AG04450 (cell line): ENCODE measurements at regions not wholly inside any gene's neighbourhood (a gene's known extent, or its start where the extent isn't known, plus 50 kb on each side); places are given as distances from the start of the nearest gene placed in this dataset.

Experiments
- CTCF ChIA-PET: fragments of 300-600, 350-600 bp; formaldehyde crosslinking; extraction: SDS; loops from one replicate; lab custom pipeline; 2022; ENCODE audit warnings: antibody characterized with exemption, inconsistent platforms; lab: Charles Lee
- POLR2A ChIA-PET: fragments of 350-600 bp; formaldehyde crosslinking; extraction: SDS; loops from one replicate; lab custom pipeline; 2021; ENCODE audit warnings: antibody characterized with exemption, inconsistent platforms; lab: Yijun Ruan, JAX
- DNase-seq: peaks from one replicate; pipeline ENCODE4 v3.0.0-alpha.2; 2011; ENCODE audit warnings: low read depth, low spot score
- H3K27ac ChIP-seq: one replicate; pipeline ENCODE4 v1.5.1; 2012; ENCODE audit warnings: low read depth, low read length, control low read depth
- H3K27me3 ChIP-seq: one replicate; pipeline ENCODE4 v1.6.0; 2012; ENCODE audit warnings: low read length; ENCODE audit not compliant: control insufficient read depth, insufficient read depth
- H3K4me3 ChIP-seq: 2 replicates; pipeline ENCODE4 v1.5.1; 2011; ENCODE audit warnings: mild to moderate bottlenecking, low read depth, low read length, control low read depth
- H3K9me3 ChIP-seq: 2 replicates; pipeline ENCODE4 v1.5.1; 2012; ENCODE audit warnings: low read length; ENCODE audit not compliant: control insufficient read depth, insufficient read depth
- TF ChIP-seq, protein P1 (sequence below): IDR thresholded peaks from 2 replicates; pipeline ENCODE4 v1.5.1; 2011; ENCODE audit warnings: low read depth, low read length, control low read depth, inconsistent platforms

DNA sequence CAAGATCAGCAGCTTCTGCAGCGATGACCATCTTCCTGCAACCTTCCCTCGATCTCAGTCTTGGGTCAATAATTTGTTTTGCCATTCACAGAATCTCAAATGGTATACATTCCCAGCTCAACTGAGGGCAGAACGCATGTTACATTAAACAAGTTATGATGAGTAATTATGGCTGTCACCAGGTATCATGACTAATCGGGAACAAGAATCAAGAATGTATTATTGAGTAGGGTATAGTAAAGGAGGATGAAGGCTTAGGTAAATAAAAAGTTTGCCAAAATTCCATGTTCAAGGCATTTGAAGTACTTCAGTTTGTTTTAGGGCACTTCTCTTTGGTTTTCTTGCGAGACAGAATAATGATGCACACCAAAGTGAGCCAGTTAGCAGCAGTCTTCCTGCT, 194.1 kb downstream of the SH2D1A start:
- no peaks in the 10 kb centered on the region for H3K9me3 ChIP-seq
- no peak overlapping the region for H3K4me3 ChIP-seq
- H3K27me3 ChIP-seq = no peaks in the 10 kb centered on the region
- no peak for DNase-seq
- ChIA-PET POLR2A (no interaction called here), CTCF (no interaction called here)
- H3K27ac ChIP-seq = no peak overlapping the region
- TF ChIP-seq, protein P1, sequence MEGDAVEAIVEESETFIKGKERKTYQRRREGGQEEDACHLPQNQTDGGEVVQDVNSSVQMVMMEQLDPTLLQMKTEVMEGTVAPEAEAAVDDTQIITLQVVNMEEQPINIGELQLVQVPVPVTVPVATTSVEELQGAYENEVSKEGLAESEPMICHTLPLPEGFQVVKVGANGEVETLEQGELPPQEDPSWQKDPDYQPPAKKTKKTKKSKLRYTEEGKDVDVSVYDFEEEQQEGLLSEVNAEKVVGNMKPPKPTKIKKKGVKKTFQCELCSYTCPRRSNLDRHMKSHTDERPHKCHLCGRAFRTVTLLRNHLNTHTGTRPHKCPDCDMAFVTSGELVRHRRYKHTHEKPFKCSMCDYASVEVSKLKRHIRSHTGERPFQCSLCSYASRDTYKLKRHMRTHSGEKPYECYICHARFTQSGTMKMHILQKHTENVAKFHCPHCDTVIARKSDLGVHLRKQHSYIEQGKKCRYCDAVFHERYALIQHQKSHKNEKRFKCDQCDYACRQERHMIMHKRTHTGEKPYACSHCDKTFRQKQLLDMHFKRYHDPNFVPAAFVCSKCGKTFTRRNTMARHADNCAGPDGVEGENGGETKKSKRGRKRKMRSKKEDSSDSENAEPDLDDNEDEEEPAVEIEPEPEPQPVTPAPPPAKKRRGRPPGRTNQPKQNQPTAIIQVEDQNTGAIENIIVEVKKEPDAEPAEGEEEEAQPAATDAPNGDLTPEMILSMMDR = no peak

DNA sequence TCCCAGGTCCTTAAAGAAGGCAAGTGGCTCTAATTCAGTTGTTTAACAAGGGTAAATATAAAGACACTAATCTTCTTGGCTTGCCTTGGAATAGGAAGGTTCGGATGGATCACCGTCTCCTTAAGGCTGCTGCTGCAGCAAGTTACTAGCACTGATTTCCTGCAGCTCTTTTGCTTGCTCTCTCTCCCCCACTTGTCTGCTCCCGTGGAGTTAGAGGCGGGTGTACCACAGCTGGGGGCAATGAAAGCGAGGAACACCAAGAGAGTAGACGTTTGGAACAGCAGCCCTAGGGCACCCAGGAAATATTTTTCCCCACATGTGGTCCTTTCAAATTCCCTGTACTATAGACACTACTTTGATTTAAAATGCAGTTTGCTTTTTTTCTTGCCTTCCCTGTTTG, 202.2 kb downstream of the SH2D1A start:
- POLR2A ChIA-PET = no interaction called here
- CTCF ChIA-PET = no interaction called here
- no peak for DNase-seq

DNA sequence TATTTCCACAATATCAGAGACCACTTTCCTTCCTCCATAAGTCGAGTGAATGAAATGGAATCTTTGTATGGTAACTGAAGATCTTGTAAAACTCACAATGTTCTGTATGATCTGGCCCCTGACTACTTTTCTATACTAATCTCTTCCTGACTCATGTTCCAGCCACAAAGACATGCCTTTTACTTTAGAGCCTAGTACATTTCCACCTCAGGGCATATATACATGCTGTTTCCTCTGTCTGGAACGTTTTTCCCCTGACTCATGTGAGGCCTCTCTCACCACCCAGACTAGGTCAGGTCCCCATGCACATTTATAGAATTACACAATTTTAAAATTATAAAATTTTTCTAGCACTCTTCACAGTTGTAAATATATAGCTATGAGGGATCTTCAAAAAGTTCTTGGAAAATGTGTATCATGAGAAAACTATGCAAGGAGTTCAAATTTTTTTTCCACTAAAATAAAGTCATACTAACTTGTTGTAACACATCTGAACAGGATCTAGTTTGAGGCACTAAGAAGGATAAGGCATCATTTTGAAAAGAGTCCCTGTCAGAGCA, 208.8 kb downstream of the SH2D1A start:
- Histone ChIP-seq H3K27ac (no peak overlapping the region), H3K27me3 (no peaks in the 10 kb centered on the region), H3K4me3 (no peak overlapping the region), H3K9me3 (no peaks in the 10 kb centered on the region)
- POLR2A ChIA-PET = no interaction called here
- CTCF ChIA-PET = no interaction called here
- TF ChIP-seq, protein P1 = no peak
- DNase-seq = peak; percentile 39

More for the DNA sequence above, 202.2 kb downstream of the SH2D1A start:
- no peak overlapping the region for H3K27ac ChIP-seq
- H3K9me3 ChIP-seq = no peaks in the 10 kb centered on the region
- H3K4me3 ChIP-seq = no peak overlapping the region
- H3K27me3 ChIP-seq = no peaks in the 10 kb centered on the region
- TF ChIP-seq, protein P1 = no peak

DNA sequence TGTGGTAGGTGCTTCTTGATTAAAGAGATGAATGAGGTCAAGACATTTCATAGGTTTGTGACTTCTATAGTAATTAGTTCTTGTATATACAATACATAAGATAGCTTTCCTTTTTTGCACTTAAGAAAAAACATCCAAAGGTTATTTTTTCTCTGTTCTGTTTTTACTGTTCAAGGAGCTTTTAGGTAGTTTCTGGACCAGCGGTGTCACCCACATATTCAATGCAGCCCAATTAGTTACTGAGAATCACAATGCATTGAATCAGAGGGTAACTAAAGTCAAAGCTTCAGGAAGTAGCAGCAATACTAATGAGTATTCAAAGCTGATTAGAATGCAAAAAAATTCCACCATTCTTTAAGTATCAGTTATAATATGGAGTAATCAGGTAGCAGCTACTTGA, 211.6 kb downstream of the SH2D1A start:
- no peak overlapping the region for H3K4me3 ChIP-seq
- POLR2A ChIA-PET = no interaction called here

DNA sequence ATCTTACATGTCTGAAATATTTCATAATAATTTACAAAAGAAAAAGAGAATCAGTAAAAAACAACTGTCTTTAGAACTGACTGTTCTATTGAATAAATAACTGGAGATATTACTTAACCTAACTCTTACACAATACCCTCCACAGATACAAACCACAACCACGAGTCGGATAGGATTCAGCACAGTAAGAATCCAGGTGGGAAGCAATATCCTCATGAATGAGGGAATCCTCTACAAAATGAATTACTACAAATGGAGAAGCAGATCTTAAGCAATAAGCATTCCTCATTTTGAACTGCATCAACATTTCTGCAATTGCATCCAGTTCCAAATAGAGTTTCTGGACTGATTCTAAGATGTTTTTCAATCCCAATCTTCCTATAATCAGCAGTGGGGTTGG, 227.1 kb downstream of the SH2D1A start:
- no peaks in the 10 kb centered on the region for H3K9me3 ChIP-seq

More for the DNA sequence above, 211.6 kb downstream of the SH2D1A start:
- H3K9me3 ChIP-seq = no peaks in the 10 kb centered on the region
- H3K27ac ChIP-seq = no peak overlapping the region
- TF ChIP-seq, protein P1 = no peak
- CTCF ChIA-PET = no interaction called here
- DNase-seq = no peak
- no peaks in the 10 kb centered on the region for H3K27me3 ChIP-seq

More for the DNA sequence above, 227.1 kb downstream of the SH2D1A start:
- TF ChIP-seq, protein P1 = no peak
- CTCF ChIA-PET = no interaction called here
- POLR2A ChIA-PET = no interaction called here
- no peak for DNase-seq
- Histone ChIP-seq H3K27ac (no peak overlapping the region), H3K4me3 (no peak overlapping the region), H3K27me3 (no peaks in the 10 kb centered on the region)
